H1 (cell line): ENCODE measurements at regions not wholly inside any gene's neighbourhood (a gene's known extent, or its start where the extent isn't known, plus 50 kb on each side); places are given as distances from the start of the nearest gene placed in this dataset.

Experiments used
- CTCF ChIA-PET: fragments of 300-600 bp; sonication (Branson Sonifier 250); formaldehyde crosslinking; loops from one replicate; lab custom pipeline; 2021; ENCODE audit not compliant: partially characterized antibody; lab: Charles Lee
- POLR2A ChIA-PET: fragments of 300-600 bp; sonication (Branson Sonifier 250); formaldehyde crosslinking; loops from one replicate; lab custom pipeline; 2021; ENCODE audit warnings: inconsistent platforms; ENCODE audit not compliant: partially characterized antibody; lab: Charles Lee
- DNase-seq, 2 experiments: peaks; one replicate each; pipeline versions ENCODE4 v3.0.0 to v3.0.0-alpha.2; 2010 to 2022; ENCODE audit warnings: low spot score in 2 of 2, low read depth in 1 of 2, mixed read lengths in 1 of 2
- FAIRE-seq: peaks from 2 replicates; lab custom pipeline; 2011; peaks lifted over from hg19 to GRCh38; lab: Jason Lieb, UNC
- H2AFZ ChIP-seq: 2 replicates; pipeline ENCODE4 v1.8.1; 2012; ENCODE audit warnings: low read length, inconsistent platforms
- H2AK5ac ChIP-seq: 2 replicates; pipeline ENCODE4 v1.6.1; 2013; ENCODE audit warnings: low read depth, low read length
- H2BK120ac ChIP-seq: replicated peaks from 2 replicates; pipeline ENCODE3; 2013; ENCODE audit warnings: low read depth, low read length, inconsistent platforms
- H2BK12ac ChIP-seq: 2 replicates; pipeline ENCODE4 v1.6.1; 2013; ENCODE audit warnings: low read depth, low read length
- H2BK15ac ChIP-seq: 2 replicates; pipeline ENCODE4 v1.6.1; 2013; ENCODE audit warnings: low read length
- H2BK20ac ChIP-seq: 2 replicates; pipeline ENCODE4 v1.6.1; 2013; ENCODE audit warnings: low read length
- H2BK5ac ChIP-seq: 2 replicates; pipeline ENCODE4 v1.6.1; 2013; ENCODE audit warnings: low read depth, low read length
- H3K14ac ChIP-seq: 2 replicates; pipeline ENCODE4 v1.6.1; 2013; ENCODE audit warnings: inconsistent platforms; ENCODE audit not compliant: insufficient read length
- H3K18ac ChIP-seq: 2 replicates; pipeline ENCODE4 v1.6.1; 2013; ENCODE audit warnings: low read length; ENCODE audit errors: extremely low read depth
- H3K23ac ChIP-seq: 2 replicates; pipeline ENCODE4 v1.6.1; 2013; ENCODE audit warnings: inconsistent platforms; ENCODE audit not compliant: insufficient read length
- H3K23me2 ChIP-seq: 2 replicates; pipeline ENCODE4 v1.6.1; 2013; ENCODE audit warnings: low read depth, low read length
- H3K27ac ChIP-seq: 2 replicates; pipeline ENCODE4 v1.6.1; 2011; ENCODE audit warnings: low read depth, low read length, inconsistent platforms
- H3K27me3 ChIP-seq, 4 experiments: replicated peaks in 1 of 4; 1 replicate in 1 of 4; 2 replicates in 3 of 4; pipeline versions ENCODE4 v1.6.1 to v1.8.1; 2011 to 2013; ENCODE audit warnings: low read length in 3 of 4, mild to moderate bottlenecking in 3 of 4, inconsistent platforms in 2 of 4, mixed read lengths in 2 of 4, moderate library complexity in 1 of 4; ENCODE audit not compliant: control insufficient read depth in 3 of 4, insufficient read depth in 3 of 4; ENCODE audit errors: extremely low read depth in 1 of 4
- H3K36me3 ChIP-seq, 4 experiments: 2 replicates each; pipeline versions ENCODE4 v1.6.1 to v1.8.1; 2011 to 2013; ENCODE audit warnings: mild to moderate bottlenecking in 4 of 4, low read length in 3 of 4, moderate library complexity in 2 of 4, control low read depth in 1 of 4, inconsistent platforms in 1 of 4; ENCODE audit not compliant: insufficient read depth in 4 of 4, control insufficient read depth in 2 of 4
- H3K4ac ChIP-seq: replicated peaks from 2 replicates; pipeline ENCODE3; 2013; ENCODE audit warnings: low read length, low read depth, mixed read lengths, inconsistent platforms; ENCODE audit not compliant: insufficient read length
- H3K4me1 ChIP-seq, 4 experiments: replicated peaks in 1 of 4; 1 replicate in 1 of 4; 2 replicates in 3 of 4; pipeline versions ENCODE4 v1.6.1 to v1.8.1; 2011 to 2013; ENCODE audit warnings: low read length in 3 of 4, inconsistent platforms in 2 of 4, mixed read lengths in 1 of 4; ENCODE audit not compliant: insufficient read depth in 4 of 4, control insufficient read depth in 3 of 4
- H3K4me2 ChIP-seq, 2 experiments: 2 replicates each; pipeline versions ENCODE4 v1.6.1 to v1.8.1; 2011 to 2013; ENCODE audit warnings: low read depth in 2 of 2, low read length in 2 of 2, control low read depth in 1 of 2, inconsistent platforms in 1 of 2, mild to moderate bottlenecking in 1 of 2; ENCODE audit not compliant: insufficient read depth in 1 of 2
- H3K4me3 ChIP-seq, 4 experiments: fragments of 200-600, 300-600 bp in 1 of 4; sonication (generic), shearing (Covaris generic), sonication (Bioruptor Twin) in 1 of 4; 2 replicates each; pipeline versions ENCODE4 v1.5.1 to v1.8.1; 2011 to 2016; ENCODE audit warnings: low read length in 4 of 4, low read depth in 3 of 4, control low read depth in 2 of 4, inconsistent platforms in 2 of 4, mild to moderate bottlenecking in 2 of 4, mixed read lengths in 1 of 4, moderate library complexity in 1 of 4; ENCODE audit not compliant: insufficient read depth in 2 of 4; ENCODE audit errors: extremely low read depth in 1 of 4
- H3K56ac ChIP-seq: replicated peaks from 2 replicates; pipeline ENCODE3; 2013; ENCODE audit warnings: low read depth, mild to moderate bottlenecking, mixed read lengths, low read length, inconsistent platforms; ENCODE audit not compliant: insufficient read length
- H3K79me1 ChIP-seq: 2 replicates; pipeline ENCODE4 v1.6.1; 2013; ENCODE audit warnings: low read depth, low read length, control low read depth
- H3K79me2 ChIP-seq, 2 experiments: 2 replicates each; pipeline versions ENCODE4 v1.6.1 to v1.8.1; 2012 to 2013; ENCODE audit warnings: low read length in 2 of 2, mild to moderate bottlenecking in 2 of 2, inconsistent platforms in 1 of 2; ENCODE audit not compliant: insufficient read depth in 2 of 2, control insufficient read depth in 1 of 2
- H3K9ac ChIP-seq, 4 experiments: replicated peaks in 1 of 4; 1 replicate in 1 of 4; 2 replicates in 3 of 4; pipeline versions ENCODE4 v1.6.1 to v1.8.1; 2011 to 2013; ENCODE audit warnings: low read depth in 3 of 4, low read length in 3 of 4, control low read depth in 2 of 4, mild to moderate bottlenecking in 2 of 4, moderate library complexity in 2 of 4, inconsistent platforms in 1 of 4; ENCODE audit errors: extremely low read depth in 1 of 4
- H3K9me3 ChIP-seq, 2 experiments: 2 replicates each; pipeline versions ENCODE4 v1.6.1 to v1.8.1; 2012 to 2013; ENCODE audit warnings: mild to moderate bottlenecking in 2 of 2, moderate library complexity in 2 of 2, control low read depth in 1 of 2, inconsistent platforms in 1 of 2, low read depth in 1 of 2, low read length in 1 of 2, mixed read lengths in 1 of 2; ENCODE audit not compliant: insufficient read depth in 2 of 2
- H4K20me1 ChIP-seq, 2 experiments: replicated peaks in 1 of 2; 2 replicates each; pipeline versions ENCODE3 to v1.8.1; 2011 to 2013; ENCODE audit warnings: inconsistent platforms in 2 of 2, low read length in 2 of 2, mild to moderate bottlenecking in 1 of 2; ENCODE audit not compliant: insufficient read depth in 2 of 2, control insufficient read depth in 1 of 2
- H4K5ac ChIP-seq: 2 replicates; pipeline ENCODE4 v1.6.1; 2013; ENCODE audit warnings: low read length, low read depth, mixed read lengths, inconsistent platforms; ENCODE audit not compliant: insufficient read length
- H4K8ac ChIP-seq: 2 replicates; pipeline ENCODE4 v1.8.0; 2013; ENCODE audit warnings: mild to moderate bottlenecking, moderate library complexity, low read length, inconsistent platforms; ENCODE audit not compliant: insufficient read depth; ENCODE audit errors: extremely low read depth
- H4K91ac ChIP-seq: replicated peaks from 2 replicates; pipeline ENCODE3; 2013; ENCODE audit warnings: low read length, mixed read lengths, inconsistent platforms; ENCODE audit not compliant: insufficient read length
- ATF2 ChIP-seq: IDR thresholded peaks from 2 replicates; pipeline ENCODE4 v1.6.1; 2012; ENCODE audit warnings: low read length, inconsistent platforms
- BRCA1 ChIP-seq: IDR thresholded peaks from 2 replicates; pipeline ENCODE4 v1.6.1; 2012; ENCODE audit warnings: low read depth, low read length, improper control_type of control experiment
- CTBP2 ChIP-seq: IDR thresholded peaks from 2 replicates; pipeline ENCODE4 v1.7.0; 2011; ENCODE audit warnings: borderline replicate concordance, mild to moderate bottlenecking, moderate library complexity, mixed read lengths, low read length; ENCODE audit not compliant: insufficient read depth, insufficient read length
- HDAC6 ChIP-seq: IDR thresholded peaks from one replicate; pipeline ENCODE4 v1.7.1; 2012; ENCODE audit warnings: low read depth, mild to moderate bottlenecking, inconsistent platforms, low read length, moderate library complexity
- POLR2AphosphoS5 ChIP-seq: IDR thresholded peaks from 2 replicates; pipeline ENCODE4 v1.6.1; 2011; ENCODE audit warnings: low read depth, low read length
- RAD21 ChIP-seq, 2 experiments: IDR thresholded peaks in 1 of 2; conservative IDR thresholded peaks in 1 of 2; 2 replicates each; pipeline ENCODE4 v1.6.1; 2011; ENCODE audit warnings: low read depth in 2 of 2, low read length in 2 of 2, improper control_type of control experiment in 1 of 2, inconsistent platforms in 1 of 2, mild to moderate bottlenecking in 1 of 2, moderate library complexity in 1 of 2
- SIRT6 ChIP-seq: IDR thresholded peaks from one replicate; pipeline ENCODE4 v1.7.1; 2012; ENCODE audit warnings: low read length, inconsistent platforms
- SP2 ChIP-seq: IDR thresholded peaks from 2 replicates; pipeline ENCODE4 v1.6.1; 2012; ENCODE audit warnings: mild to moderate bottlenecking, low read length, inconsistent platforms
- TAF1 ChIP-seq: IDR thresholded peaks from 2 replicates; pipeline ENCODE4 v1.6.1; 2011; ENCODE audit warnings: mild to moderate bottlenecking, low read depth, low read length
- TCF12 ChIP-seq: IDR thresholded peaks from 2 replicates; pipeline ENCODE4 v1.6.1; 2011; ENCODE audit warnings: low read depth, mild to moderate bottlenecking, low read length
- TEAD4 ChIP-seq: IDR thresholded peaks from 2 replicates; pipeline ENCODE4 v1.6.1; 2012; ENCODE audit warnings: low read depth, low read length, inconsistent platforms, mixed read lengths
- ZNF274 ChIP-seq: IDR thresholded peaks from 2 replicates; pipeline ENCODE4 v1.7.0; 2012; ENCODE audit warnings: low read length, borderline replicate concordance; ENCODE audit errors: extremely low read depth

GRCh38 chr5:135241536-135241935, 157.5 kb downstream of the MACROH2A1 start:
- Histone ChIP-seq H3K4me2 (no peak overlapping the region), H2BK20ac (no peak overlapping the region), H2AK5ac (no peak overlapping the region), H2BK12ac (no peak overlapping the region), H3K18ac (no peak overlapping the region), H3K14ac (no peak overlapping the region), H4K5ac (no peak overlapping the region), H3K23ac (no peak overlapping the region), H3K23me2 (no peaks in the 10 kb centered on the region), H3K79me2 (no peaks in the 10 kb centered on the region), H3K4ac (no peak overlapping the region), H3K4me1 (peaks cover 0 to 3% (median 3%) of the 10 kb centered on the region in 4 experiments; a peak in 6 of 7 replicates), H2BK120ac (no peak overlapping the region), H3K9ac (no peak overlapping the region), H2AFZ (no peak overlapping the region), H3K79me1 (no peaks in the 10 kb centered on the region), H4K8ac (no peak overlapping the region), H2BK15ac (no peak overlapping the region), H4K20me1 (no peaks in the 10 kb centered on the region), H3K56ac (no peak overlapping the region), H3K4me3 (no peak overlapping the region), H3K27ac (no peak overlapping the region), H3K9me3 (no peaks in the 10 kb centered on the region), H3K27me3 (no peaks in the 10 kb centered on the region), H3K36me3 (no peaks in the 10 kb centered on the region), H2BK5ac (no peak overlapping the region), H4K91ac (no peak overlapping the region)
- FAIRE-seq (no peak), DNase-seq (peak in 1 of 2 experiments; percentile 8)
- ChIA-PET CTCF (interaction anchor here (1.1 to 1.7 kb wide), 3 partner anchors 12 to 337 kb away, joined by 3 to 5 read pairs (median 3); no protein-coding TSS in a partner anchor), POLR2A (no interaction called here)
- TF ChIP-seq RAD21 (IDR thresholded peaks at IDR 0.05 in 1 of 2, conservative IDR thresholded peaks at IDR 0.05 in 1 of 2; ENCODE audit: low read depth in 2 of 2, low read length in 2 of 2) (no peak), ZNF274 (no peak), ATF2 (no peak), BRCA1 (no peak), TAF1 (no peak), POLR2AphosphoS5 (no peak), HDAC6 (no peak), TEAD4 (no peak), TCF12 (no peak), SP2 (no peak), SIRT6 (no peak), CTBP2 (no peak)
